Spleen (tissue), 11 donors: ENCODE measurements at regions not wholly inside any gene's neighbourhood (a gene's known extent, or its start where the extent isn't known, plus 50 kb on each side); places are given as distances from the start of the nearest gene placed in this dataset.

Experiments
- DNase-seq: peaks from one replicate; pipeline ENCODE4 v3.0.0-alpha.2; 2020
- H3K27ac ChIP-seq, 8 donors: fragments of 200-600 bp; sonication (generic) in 7 of 8; 1 replicate in 4 of 8; 2 replicates in 4 of 8; pipeline versions ENCODE4 v1.5.0 to v1.8.0; 2016 to 2021; ENCODE audit warnings: inconsistent platforms in 4 of 8, mild to moderate bottlenecking in 4 of 8, moderate library complexity in 1 of 8
- H3K27me3 ChIP-seq, 7 donors: fragments of 200-600 bp; sonication (generic) in 6 of 7; replicated peaks in 1 of 7; 1 replicate in 4 of 7; 2 replicates in 3 of 7; pipeline versions ENCODE4 v1.5.0 to v1.8.0; 2016 to 2021; ENCODE audit warnings: inconsistent platforms in 3 of 7, mild to moderate bottlenecking in 1 of 7
- H3K36me3 ChIP-seq, 6 donors: fragments of 200-600 bp; sonication (generic) in 5 of 6; 1 replicate in 4 of 6; 2 replicates in 2 of 6; pipeline versions ENCODE4 v1.5.0 to v1.8.0; 2016 to 2021; ENCODE audit warnings: inconsistent platforms in 2 of 6
- H3K4me1 ChIP-seq, 6 donors: fragments of 200-600 bp; sonication (generic) in 5 of 6; 1 replicate in 3 of 6; 2 replicates in 3 of 6; pipeline versions ENCODE4 v1.5.0 to v1.8.0; 2016 to 2021; ENCODE audit warnings: inconsistent platforms in 3 of 6
- H3K4me3 ChIP-seq, 8 donors: fragments of 200-600 bp; sonication (generic) in 7 of 8; 1 replicate in 4 of 8; 2 replicates in 4 of 8; pipeline versions ENCODE4 v1.5.0 to v1.8.0; 2016 to 2021; ENCODE audit warnings: inconsistent platforms in 4 of 8, mild to moderate bottlenecking in 4 of 8, moderate library complexity in 2 of 8
- H3K9me3 ChIP-seq, 8 donors: fragments of 200-600 bp; sonication (generic) in 7 of 8; 1 replicate in 4 of 8; 2 replicates in 4 of 8; pipeline versions ENCODE4 v1.5.0 to v1.8.0; 2016 to 2021; ENCODE audit warnings: inconsistent platforms in 4 of 8
- POLR2A ChIP-seq, 3 donors: fragments of 450-650 bp; IDR thresholded peaks; one replicate each; pipeline ENCODE4 v1.5.1; 2017; ENCODE audit warnings: antibody characterized with exemption in 3 of 3, mild to moderate bottlenecking in 1 of 3
- POLR2AphosphoS5 ChIP-seq, 3 donors: sonication (generic); formaldehyde crosslinking; IDR thresholded peaks; one replicate each; pipeline ENCODE4 v1.5.1; 2017; ENCODE audit warnings: antibody characterized with exemption in 3 of 3
- WGBS, 5 donors: extraction: QIAGEN DNeasy Blood & Tissue Kit in 3 of 5; methylation state at CpG; one replicate each; pipeline versions ENCODE4 v1.1.5 to v1.1.7; 2013 to 2018; 5-methylcytosine and 5-hydroxymethylcytosine counted together
- intact Hi-C: fragments of 100-400 bp; cut with DNase I; formaldehyde crosslinking; loops from one replicate; pipeline ENCODE4 v1.15.0; 2023; ENCODE audit warnings: low total_unique reads
- TF ChIP-seq, protein P1 (sequence below), 11 experiments: fragments of 200-600 bp in 7 of 11; fragments of 450-650 bp in 4 of 11; sonication (generic) in 4 of 11; IDR thresholded peaks in 8 of 11; conservative IDR thresholded peaks in 3 of 11; 1 replicate in 7 of 11; 2 replicates in 4 of 11; pipeline versions ENCODE4 v1.4.0 to v1.8.0; 2016 to 2021; ENCODE audit warnings: antibody characterized with exemption in 11 of 11, inconsistent platforms in 4 of 11, mild to moderate bottlenecking in 1 of 11
- donor health status: healthy with polysubstance abuse.
- donor health status: DM: no; HTN: no; CAD: no; lungs with moderate emphysema.
- donor health status: DM: no; HTN: no; CAD: no.
- donor health status: Bipolar disorder and iron deficiency.
- donor health status: healthy.
- donor health status: DM: no; HTN: no; CAD: no.
- donor health status: DM: yes; HTN: yes; CAD: no.

DNA sequence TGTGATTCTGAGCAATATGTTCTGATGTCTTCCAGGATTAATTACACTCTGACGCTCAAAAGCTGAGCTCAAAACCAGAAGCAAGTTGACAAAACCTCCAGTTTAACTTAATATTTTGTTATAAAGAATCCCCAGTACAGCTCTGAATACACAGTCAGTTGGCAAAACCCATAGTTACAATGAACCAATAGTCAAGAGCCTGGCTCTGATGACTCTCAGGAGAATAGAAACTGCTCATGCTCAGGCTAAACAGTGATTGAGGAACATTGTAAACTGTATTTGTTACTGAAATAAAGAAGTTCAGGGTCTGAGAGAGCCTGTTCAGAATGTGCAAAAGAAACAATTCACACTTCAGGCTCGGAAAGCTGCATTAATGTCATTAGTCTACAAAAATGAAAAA is 1565.9 kb downstream of the SUCLG1 start:
- intact Hi-C loops, result no loop called here
- Histone ChIP-seq H3K27me3 (no peaks in the 10 kb centered on the region), H3K9me3 (peaks cover 0 to 14% (median 3%) of the 10 kb centered on the region in 8 donors), H3K27ac (no peak overlapping the region), H3K36me3 (no peaks in the 10 kb centered on the region), H3K4me1 (no peaks in the 10 kb centered on the region), H3K4me3 (no peak overlapping the region)
- TF ChIP-seq, protein P1, sequence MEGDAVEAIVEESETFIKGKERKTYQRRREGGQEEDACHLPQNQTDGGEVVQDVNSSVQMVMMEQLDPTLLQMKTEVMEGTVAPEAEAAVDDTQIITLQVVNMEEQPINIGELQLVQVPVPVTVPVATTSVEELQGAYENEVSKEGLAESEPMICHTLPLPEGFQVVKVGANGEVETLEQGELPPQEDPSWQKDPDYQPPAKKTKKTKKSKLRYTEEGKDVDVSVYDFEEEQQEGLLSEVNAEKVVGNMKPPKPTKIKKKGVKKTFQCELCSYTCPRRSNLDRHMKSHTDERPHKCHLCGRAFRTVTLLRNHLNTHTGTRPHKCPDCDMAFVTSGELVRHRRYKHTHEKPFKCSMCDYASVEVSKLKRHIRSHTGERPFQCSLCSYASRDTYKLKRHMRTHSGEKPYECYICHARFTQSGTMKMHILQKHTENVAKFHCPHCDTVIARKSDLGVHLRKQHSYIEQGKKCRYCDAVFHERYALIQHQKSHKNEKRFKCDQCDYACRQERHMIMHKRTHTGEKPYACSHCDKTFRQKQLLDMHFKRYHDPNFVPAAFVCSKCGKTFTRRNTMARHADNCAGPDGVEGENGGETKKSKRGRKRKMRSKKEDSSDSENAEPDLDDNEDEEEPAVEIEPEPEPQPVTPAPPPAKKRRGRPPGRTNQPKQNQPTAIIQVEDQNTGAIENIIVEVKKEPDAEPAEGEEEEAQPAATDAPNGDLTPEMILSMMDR (IDR thresholded peaks at IDR 0.05 in 8 of 11, conservative IDR thresholded peaks at IDR 0.05 in 3 of 11), result no peak
- no peak for TF ChIP-seq POLR2A (IDR thresholded peaks at IDR 0.05)
- no peak for TF ChIP-seq POLR2AphosphoS5 (IDR thresholded peaks at IDR 0.05)
- WGBS, 5 donors, result 41 to 48% (median 47%) methylated on average over 2 of the region's 2 CpGs
- no peak for DNase-seq

DNA sequence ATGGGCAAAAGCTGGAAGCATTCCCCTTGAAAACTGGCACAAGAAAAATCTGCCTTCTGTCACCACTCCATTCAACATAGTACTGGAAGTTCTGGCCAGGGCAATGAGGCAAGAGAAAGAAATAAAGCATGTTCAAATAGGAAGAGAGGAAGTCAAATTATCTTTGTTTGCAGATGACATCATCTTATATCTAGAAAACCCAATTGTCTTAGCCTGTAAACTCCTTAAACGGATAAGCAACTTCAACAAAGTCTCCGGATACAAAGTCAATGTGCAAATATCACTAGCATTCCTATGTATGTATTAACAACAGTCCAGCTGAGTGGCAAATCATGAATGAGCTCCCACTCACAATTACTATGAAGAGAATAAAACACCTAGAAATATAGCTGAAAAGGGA is 1579.3 kb downstream of the SUCLG1 start:
- intact Hi-C loops, result no loop called here
- H3K27ac ChIP-seq, result no peak overlapping the region
- DNase-seq, result no peak
- H3K9me3 ChIP-seq, result peaks cover 0 to 39% (median 10%) of the 10 kb centered on the region in 8 donors
- H3K27me3 ChIP-seq, result no peaks in the 10 kb centered on the region
- no peak for TF ChIP-seq POLR2AphosphoS5 (IDR thresholded peaks at IDR 0.05)
- TF ChIP-seq POLR2A (IDR thresholded peaks at IDR 0.05), result no peak
- TF ChIP-seq, protein P1 (IDR thresholded peaks at IDR 0.05 in 8 of 11, conservative IDR thresholded peaks at IDR 0.05 in 3 of 11), result no peak
- H3K4me1 ChIP-seq, result no peaks in the 10 kb centered on the region
- no peaks in the 10 kb centered on the region for H3K36me3 ChIP-seq
- no peak overlapping the region for H3K4me3 ChIP-seq
- 65 to 88% (median 84%) methylated on average over 2 of the region's 2 CpGs for WGBS, 5 donors

DNA sequence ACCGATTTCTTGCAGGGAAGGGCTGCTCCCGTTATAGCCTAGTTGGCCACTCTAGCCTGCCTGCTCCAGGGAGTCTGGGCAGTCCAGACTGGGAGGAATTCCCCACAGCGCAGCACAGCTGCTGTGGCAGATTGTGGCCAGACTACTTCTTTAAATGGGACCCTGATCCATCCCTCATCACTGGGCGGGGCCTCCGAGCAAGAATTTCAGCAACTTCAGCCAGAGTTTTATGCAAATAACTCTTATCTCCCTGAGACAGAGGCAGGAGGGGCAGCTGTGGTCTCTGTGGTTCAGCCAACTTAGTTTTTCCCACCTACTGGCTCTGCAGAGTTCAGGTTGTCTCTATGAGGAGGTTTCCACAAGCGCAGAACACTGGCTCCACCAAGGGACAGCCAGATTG is 1583.2 kb downstream of the SUCLG1 start:
- peaks cover 0 to 39% (median 10%) of the 10 kb centered on the region in 8 donors for H3K9me3 ChIP-seq

DNA sequence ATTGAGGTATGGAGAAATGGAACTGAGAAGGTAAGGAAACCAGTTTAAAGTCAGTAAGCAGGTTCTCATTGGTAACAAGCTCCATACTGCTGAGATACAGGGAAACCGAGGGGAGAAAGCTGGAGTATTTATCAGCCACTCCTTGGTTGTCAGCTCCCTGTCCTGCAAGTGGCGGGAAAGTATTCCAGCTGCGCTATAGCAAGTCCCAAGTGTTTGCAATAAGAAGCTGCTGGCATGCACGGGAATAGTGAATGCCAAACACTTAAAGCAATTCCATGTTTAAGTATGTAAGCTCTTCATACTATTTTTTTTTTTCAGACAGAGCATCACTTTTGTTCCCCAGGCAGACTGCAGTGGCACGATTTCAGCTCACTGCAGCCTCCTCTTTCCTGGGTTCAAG is 1601.1 kb downstream of the SUCLG1 start:
- WGBS, 5 donors, result 63 to 83% (median 76%) methylated on average over 5 of the region's 5 CpGs
- Histone ChIP-seq H3K36me3 (no peaks in the 10 kb centered on the region), H3K9me3 (no peaks in the 10 kb centered on the region), H3K27ac (no peak overlapping the region), H3K4me3 (no peak overlapping the region), H3K27me3 (no peaks in the 10 kb centered on the region), H3K4me1 (no peaks in the 10 kb centered on the region)
- TF ChIP-seq, protein P1 (IDR thresholded peaks at IDR 0.05 in 8 of 11, conservative IDR thresholded peaks at IDR 0.05 in 3 of 11), result no peak
- TF ChIP-seq POLR2AphosphoS5 (IDR thresholded peaks at IDR 0.05) (no peak), POLR2A (IDR thresholded peaks at IDR 0.05) (no peak)
- DNase-seq, result no peak
- intact Hi-C loops, result no loop called here

More for the DNA sequence above, 1583.2 kb downstream of the SUCLG1 start:
- H3K27ac ChIP-seq, result no peak overlapping the region
- WGBS, 5 donors, result 26 to 68% (median 52%) methylated on average over 5 to 6 of the region's 6 CpGs
- H3K36me3 ChIP-seq, result no peaks in the 10 kb centered on the region
- TF ChIP-seq, protein P1 (IDR thresholded peaks at IDR 0.05 in 8 of 11, conservative IDR thresholded peaks at IDR 0.05 in 3 of 11), result no peak
- TF ChIP-seq POLR2A (IDR thresholded peaks at IDR 0.05), result no peak
- TF ChIP-seq POLR2AphosphoS5 (IDR thresholded peaks at IDR 0.05), result no peak
- H3K27me3 ChIP-seq, result no peaks in the 10 kb centered on the region
- H3K4me3 ChIP-seq, result no peak overlapping the region
- intact Hi-C loops, result no loop called here
- H3K4me1 ChIP-seq, result no peaks in the 10 kb centered on the region
- no peak for DNase-seq
